Suppressor macrophage treated with lipopolysaccharide for 1 hour (primary cell): ENCODE measurements at regions not wholly inside any gene's neighbourhood (a gene's known extent, or its start where the extent isn't known, plus 50 kb on each side); places are given as distances from the start of the nearest gene placed in this dataset.

Experiments used
- DNase-seq, 3 donors: peaks; one replicate each; pipeline ENCODE4 v3.0.0-alpha.2; 2020 to 2022

DNA sequence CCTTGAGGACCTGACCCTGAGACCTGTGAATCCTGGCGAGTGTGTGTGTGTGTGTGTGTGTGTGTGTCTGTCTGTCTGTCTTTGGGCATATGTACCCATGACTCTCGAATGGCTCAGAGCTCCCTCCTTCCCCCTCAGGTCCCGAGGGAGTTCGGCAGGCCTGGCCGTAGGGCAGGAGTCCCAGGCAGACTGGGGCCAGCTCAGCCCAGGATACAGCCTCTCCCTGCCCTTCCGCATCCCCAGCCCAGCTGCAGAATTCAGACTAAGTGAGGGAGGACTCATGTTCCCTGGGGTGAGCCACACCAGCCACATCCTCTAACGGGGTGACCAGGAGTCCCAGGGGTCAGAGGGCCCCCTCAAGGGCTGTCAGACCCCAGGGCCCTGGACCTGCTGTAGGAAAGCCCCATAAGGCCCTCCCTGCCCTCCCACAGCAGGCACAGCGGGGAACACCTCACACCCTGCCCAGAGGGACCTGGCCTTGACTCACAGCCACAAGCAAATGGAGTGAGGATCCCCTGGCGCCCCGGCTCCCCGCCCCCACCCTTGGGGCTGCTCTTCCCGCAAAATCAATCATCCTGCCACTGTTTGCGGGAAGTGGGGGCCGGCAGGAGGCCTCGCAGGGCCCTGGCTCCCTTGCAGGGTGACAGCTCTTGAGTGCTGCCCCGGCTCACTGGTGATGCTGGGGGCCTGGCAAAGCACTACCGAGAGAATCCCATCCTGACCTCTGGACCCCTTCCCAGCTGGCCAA, 101.7 kb upstream of the CASZ1 start:
- no peak for DNase-seq

- no peak for DNase-seq
Measured at GRCh38 chr1:10898921-10899320, 102.5 kb upstream of the CASZ1 start.

DNA sequence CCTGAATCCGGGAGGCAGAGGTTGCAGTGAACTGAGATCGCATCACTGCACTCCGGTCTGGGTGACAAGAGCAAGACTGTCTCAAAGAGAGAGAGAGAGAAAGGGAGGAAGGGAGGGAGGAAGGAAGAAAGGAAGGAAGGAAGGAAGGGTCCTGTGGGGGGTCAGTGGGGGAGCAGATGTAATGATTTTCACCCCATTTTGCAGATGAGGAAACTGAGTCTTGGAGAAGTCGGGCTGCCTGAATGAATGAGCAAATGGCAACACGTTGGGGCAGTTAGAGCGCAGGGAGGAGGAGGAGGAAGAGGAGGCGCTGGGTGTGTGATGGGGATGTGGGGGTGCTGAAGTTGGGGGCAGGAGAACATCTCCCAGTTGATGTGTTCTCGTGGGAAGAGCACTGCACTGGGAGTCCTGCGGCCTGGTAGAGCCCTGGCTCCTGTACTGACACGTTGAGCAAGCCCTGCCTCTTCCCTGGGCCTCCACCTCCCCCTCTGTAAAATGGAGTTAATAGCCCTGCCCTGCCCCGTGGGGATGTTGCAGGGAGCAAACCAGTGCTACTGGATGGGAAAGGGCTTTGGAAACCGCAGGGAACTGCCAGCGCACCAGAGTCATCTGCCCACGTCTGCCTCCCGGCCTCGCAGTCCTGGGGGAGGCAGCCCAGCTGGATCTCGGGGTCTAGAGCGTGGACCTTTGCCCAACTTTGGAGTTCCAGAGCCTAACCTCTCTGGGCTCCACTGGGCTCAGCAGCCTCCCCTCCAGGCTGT, 103.2 kb upstream of the CASZ1 start:
- no peak for DNase-seq

GRCh38 chr1:10900251-10900651, 103.8 kb upstream of the CASZ1 start:
- no peak for DNase-seq

DNA sequence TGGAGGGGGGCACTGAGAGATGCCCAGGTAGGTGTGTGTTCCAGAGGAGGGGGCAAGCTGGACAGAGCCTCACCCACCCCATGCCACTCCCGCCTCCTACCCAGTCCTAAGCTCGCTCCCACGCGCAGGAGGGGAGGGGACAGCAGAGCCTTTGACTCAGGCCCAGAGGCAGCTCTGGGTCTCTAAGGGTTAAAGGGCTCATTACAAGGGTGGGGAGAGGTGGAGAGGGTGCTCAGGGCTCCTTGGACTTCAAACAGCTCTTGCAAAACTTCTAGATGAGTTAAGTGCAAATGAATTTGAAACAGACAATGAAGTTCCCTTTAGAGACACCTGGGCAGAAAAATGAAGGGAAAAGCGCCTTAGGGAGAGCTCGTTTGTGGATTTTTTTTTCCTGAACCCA, 104.2 kb upstream of the CASZ1 start:
- DNase-seq, result no peak

GRCh38 chr1:10901091-10901890, 104.8 kb upstream of the CASZ1 start:
- DNase-seq, result no peak

DNA sequence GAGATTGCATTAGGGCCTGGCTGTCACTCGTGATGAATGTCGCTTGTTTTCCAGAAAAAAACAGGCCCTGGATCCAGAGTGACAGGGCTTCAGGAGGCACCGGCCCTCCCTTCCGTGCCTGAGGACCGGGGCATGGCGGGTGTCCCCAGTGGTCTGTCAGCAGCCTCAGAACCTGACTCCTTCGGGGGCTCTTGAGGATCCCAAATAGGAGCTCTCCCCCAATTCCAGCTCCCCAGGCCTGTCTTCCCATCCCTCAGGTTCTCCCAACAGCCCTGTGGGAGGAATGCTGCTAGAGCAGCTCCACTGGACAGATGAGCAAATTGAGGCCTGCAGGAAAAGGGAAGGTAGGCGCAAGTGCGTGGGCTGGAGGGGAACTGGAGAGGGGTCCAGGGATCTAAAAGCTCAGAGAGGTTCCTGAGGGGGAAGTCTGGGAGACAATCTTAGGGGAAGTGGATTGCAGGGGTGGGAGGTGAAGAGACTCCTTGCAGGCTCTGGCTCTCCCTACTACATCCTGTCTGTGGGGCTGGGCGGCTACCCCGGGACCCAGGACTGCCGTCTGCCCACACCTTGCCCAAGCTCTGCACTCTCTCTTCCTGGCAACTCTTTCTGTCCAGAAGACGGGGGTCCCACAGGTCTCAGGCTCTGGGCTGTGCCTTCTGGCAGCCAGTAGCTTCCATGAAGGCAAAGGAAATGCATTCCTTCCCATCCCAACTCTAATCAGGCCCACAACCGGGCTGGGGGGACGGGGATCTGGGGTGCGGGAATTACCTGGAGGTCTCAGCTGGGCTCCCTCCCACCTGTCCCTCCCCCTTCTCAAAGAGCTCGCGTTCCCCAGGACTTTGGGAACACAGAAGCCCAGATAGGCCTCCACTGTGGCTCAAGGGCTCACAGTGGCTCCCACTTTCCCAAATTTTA, 105.7 kb upstream of the CASZ1 start:
- peak; percentile 35 to 62 (median 56) for DNase-seq

DNA sequence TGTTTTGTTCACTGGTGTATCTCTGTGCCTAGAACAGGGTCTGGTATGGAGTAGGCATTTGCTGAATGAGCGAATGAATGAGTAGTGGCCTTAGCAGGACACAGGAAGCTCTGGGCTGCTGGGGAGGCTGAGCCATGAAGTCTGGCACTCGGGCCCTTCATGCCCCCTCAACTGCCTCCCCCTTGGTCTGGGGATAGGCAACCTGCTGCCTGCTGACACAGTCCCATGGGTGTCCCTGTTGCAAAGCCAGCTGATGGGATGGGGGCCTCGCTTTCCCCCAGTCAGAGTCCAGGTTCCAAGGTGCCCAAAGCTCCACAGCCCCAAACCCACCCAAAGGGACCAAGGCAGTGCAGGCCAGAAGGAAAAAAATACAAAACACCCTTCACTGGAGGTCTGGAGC, 107.0 kb upstream of the CASZ1 start:
- no peak for DNase-seq

GRCh38 chr1:10903821-10904220, 107.4 kb upstream of the CASZ1 start:
- DNase-seq, result peak; percentile 34 to 60 (median 35)

DNA sequence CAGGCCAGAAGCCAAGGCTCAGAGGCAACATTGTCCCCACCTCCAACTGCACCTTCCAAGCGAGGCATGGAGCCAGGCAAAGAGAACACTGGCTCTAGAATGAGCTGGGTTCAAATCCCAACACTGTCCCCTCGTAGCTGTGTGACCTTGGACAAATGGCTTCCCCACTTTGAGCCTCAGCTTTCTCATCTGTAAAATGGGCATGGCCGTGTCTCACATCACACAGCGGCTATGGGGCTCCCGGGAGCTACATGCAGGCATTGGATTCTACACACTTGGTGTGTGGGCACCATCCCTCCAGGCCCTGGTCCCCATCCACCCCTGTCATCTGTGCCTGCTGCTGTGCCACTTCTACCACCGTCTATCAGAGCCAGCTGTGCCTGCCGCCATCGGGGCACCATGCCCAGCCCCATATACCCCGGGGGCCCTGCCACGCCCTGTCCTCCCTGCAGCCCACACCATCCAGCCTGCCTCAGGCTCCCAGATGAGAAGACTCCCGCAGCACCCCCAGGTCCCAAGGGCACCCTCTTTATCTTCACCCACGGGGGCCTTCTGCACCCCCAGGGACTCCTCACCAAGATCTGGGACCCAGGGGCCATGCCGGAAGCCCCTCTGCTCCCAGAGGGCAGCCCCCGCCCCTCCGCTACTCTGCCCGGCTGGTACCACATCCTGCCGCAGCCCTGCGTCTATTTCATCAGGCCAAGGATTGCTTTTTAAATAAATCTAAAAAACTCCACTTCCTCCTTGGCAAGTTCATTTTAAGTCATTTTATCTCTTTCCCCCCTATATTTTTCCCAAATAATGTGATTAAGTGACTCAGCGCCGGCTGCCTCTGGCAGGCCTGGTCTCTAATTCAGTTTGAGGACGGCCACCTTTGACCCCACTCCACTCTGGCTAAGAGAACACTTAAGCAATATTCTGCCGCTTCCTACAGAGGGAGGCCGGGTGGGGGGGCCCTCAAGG, 107.8 kb upstream of the TARDBP start:
- peak; percentile 35 to 59 (median 46) for DNase-seq

GRCh38 chr1:10905841-10906655, 106.4 kb upstream of the TARDBP start:
- DNase-seq, result peak in 2 of 3 donors; percentile 22 to 57

- DNase-seq, result no peak
Measured at GRCh38 chr1:10906866-10907519, 105.5 kb upstream of the TARDBP start.

DNA sequence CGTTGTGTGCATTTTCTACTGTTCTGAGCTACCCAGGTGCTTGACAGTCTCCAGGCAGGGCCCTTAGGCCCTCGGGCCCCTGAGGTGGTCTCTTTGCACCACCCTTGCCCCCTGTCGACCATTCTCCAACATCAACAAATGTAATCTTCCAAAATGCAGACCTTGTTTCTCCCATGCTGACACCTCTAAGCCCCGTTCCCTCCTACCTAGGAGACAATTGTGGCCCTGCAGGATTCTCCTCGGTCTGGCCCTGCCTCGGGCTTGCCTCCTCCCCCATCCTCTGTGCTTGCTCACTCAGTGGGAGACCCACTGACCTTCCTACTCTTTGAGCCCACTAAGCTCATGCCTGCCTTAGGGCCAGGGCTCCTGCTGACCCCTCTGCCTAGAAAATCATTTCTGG, 104.2 kb upstream of the TARDBP start:
- no peak for DNase-seq

DNA sequence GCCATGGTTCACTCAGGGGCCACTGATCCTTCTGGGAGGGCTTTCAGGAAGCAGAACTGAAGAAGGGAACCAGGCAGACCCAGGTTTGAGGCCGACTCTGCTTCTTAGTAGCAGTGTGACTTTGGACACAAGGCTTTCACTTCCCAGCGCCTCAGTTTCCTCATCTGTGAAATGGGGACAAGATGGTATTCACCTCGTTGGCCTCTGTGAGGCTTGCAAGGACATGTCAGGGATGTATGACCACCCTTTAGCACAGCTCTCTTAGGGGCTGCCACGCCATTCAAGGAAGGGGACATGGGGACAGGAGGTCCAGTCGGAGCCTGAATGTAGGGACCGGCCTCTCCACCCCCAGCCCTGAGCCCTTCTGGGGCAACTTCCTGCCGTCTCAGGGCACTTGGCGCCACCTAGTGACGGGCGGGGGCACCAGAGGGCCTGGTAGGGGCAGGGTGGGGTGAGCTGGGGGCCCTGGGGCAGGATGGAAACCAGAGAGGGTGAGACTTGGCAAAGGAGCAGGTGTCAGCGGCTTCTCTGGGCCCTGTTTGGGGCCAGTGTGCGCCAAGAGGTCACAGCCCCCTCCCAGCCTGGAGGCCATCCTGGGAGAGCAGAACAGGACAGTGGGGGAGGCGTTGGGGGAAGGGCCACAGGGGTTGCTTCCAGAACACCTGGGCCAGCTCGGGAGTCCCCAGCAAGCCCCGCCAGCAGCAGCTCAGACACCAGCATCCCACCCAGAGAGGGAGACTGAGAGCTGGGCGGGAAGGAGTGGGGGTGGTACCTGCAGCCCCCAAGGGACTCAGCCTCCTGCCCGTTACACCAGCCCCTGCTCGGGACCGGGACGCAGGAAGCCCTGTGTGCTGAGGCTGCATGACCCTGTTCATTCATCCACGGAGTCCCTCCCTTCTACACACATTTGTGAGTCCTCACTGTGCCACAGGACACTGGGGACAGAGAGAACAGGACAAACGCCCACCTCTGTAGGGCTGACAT, 102.5 kb upstream of the TARDBP start:
- DNase-seq, result peak; percentile 59 to 86 (median 72)

GRCh38 chr1:10910681-10911489, 101.6 kb upstream of the TARDBP start:
- DNase-seq, result no peak

- no peak for DNase-seq
Measured at GRCh38 chr1:10911490-10912166, 100.8 kb upstream of the TARDBP start.

DNA sequence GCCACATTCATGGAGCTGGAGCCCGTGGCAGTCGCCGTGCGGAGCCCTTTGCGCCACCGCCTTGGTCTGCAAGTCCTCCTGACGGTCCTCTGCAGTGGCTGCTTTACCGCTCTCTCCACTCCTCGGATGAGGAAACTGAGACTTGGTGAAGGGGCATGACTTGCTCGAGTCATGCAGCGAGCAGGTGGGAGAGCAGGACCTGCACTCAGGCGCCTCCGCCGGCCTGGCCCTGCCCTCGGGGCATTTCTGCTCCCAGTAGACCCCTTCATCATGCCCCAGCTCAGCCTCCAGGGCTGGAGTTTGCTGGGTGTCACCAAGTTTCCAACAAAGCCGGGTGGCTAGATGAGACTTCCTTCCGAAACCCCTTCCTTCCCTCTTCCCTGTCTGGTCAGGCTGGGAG, 100.0 kb upstream of the TARDBP start:
- no peak for DNase-seq
